ENCODE measurements at regions not wholly inside any gene's neighbourhood (a gene's known extent, or its start where the extent isn't known, plus 50 kb on each side); places are given as distances from the start of the nearest gene placed in this dataset.

- no peak overlapping the region for H3K27ac ChIP-seq
- ATAC-seq (ENCODE audit: insufficient number of reproducible peaks, low FRiP score, low read depth) (no peak), DNase-seq (ENCODE audit: low spot score) (no peak)
- H3K4me1 ChIP-seq (ENCODE audit: control insufficient read depth in 1 of 2, low read depth in 2 of 2), result no peaks in the 10 kb centered on the region
- TF ChIP-seq, protein P1, sequence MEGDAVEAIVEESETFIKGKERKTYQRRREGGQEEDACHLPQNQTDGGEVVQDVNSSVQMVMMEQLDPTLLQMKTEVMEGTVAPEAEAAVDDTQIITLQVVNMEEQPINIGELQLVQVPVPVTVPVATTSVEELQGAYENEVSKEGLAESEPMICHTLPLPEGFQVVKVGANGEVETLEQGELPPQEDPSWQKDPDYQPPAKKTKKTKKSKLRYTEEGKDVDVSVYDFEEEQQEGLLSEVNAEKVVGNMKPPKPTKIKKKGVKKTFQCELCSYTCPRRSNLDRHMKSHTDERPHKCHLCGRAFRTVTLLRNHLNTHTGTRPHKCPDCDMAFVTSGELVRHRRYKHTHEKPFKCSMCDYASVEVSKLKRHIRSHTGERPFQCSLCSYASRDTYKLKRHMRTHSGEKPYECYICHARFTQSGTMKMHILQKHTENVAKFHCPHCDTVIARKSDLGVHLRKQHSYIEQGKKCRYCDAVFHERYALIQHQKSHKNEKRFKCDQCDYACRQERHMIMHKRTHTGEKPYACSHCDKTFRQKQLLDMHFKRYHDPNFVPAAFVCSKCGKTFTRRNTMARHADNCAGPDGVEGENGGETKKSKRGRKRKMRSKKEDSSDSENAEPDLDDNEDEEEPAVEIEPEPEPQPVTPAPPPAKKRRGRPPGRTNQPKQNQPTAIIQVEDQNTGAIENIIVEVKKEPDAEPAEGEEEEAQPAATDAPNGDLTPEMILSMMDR (IDR thresholded peaks at IDR 0.05), result no peak
- no peaks in the 10 kb centered on the region for H3K36me3 ChIP-seq
- H3K27me3 ChIP-seq (replicated peaks; ENCODE audit: insufficient read depth), result no peaks in the 10 kb centered on the region
- H3K9me3 ChIP-seq, result no peaks in the 10 kb centered on the region
- no peak overlapping the region for H3K4me3 ChIP-seq
Measured at GRCh38 chr1:106571109-106571508, 485.4 kb upstream of the PRMT6 start.

GRCh38 chr1:106584107-106584506, 472.4 kb upstream of the PRMT6 start:
- H3K27ac ChIP-seq, result no peak overlapping the region
- H3K27me3 ChIP-seq (replicated peaks; ENCODE audit: insufficient read depth), result no peaks in the 10 kb centered on the region
- H3K4me3 ChIP-seq, result no peak overlapping the region
- H3K36me3 ChIP-seq, result no peaks in the 10 kb centered on the region
- H3K9me3 ChIP-seq, result peaks cover 2% of the 10 kb centered on the region
- TF ChIP-seq, protein P1 (IDR thresholded peaks at IDR 0.05), result no peak
- no peaks in the 10 kb centered on the region for H3K4me1 ChIP-seq (ENCODE audit: control insufficient read depth in 1 of 2, low read depth in 2 of 2)
- ATAC-seq (ENCODE audit: insufficient number of reproducible peaks, low FRiP score, low read depth) (no peak), DNase-seq (ENCODE audit: low spot score) (no peak)

GRCh38 chr1:106584676-106585075, 471.8 kb upstream of the PRMT6 start:
- no peak for DNase-seq (ENCODE audit: low spot score)

GRCh38 chr1:106600626-106601025, 455.8 kb upstream of the PRMT6 start:
- Histone ChIP-seq H3K4me3 (no peak overlapping the region), H3K9me3 (no peaks in the 10 kb centered on the region), H3K27me3 (replicated peaks; ENCODE audit: insufficient read depth) (no peaks in the 10 kb centered on the region), H3K4me1 (ENCODE audit: control insufficient read depth in 1 of 2, low read depth in 2 of 2) (no peaks in the 10 kb centered on the region), H3K36me3 (no peaks in the 10 kb centered on the region), H3K27ac (no peak overlapping the region)
- DNase-seq (ENCODE audit: low spot score) (no peak), ATAC-seq (ENCODE audit: insufficient number of reproducible peaks, low FRiP score, low read depth) (no peak)
- TF ChIP-seq, protein P1 (IDR thresholded peaks at IDR 0.05), result no peak

More at GRCh38 chr1:106584676-106585075, 471.8 kb upstream of the PRMT6 start:
- no peaks in the 10 kb centered on the region for H3K4me1 ChIP-seq (ENCODE audit: control insufficient read depth in 1 of 2, low read depth in 2 of 2)
- no peaks in the 10 kb centered on the region for H3K36me3 ChIP-seq
- H3K27me3 ChIP-seq (replicated peaks; ENCODE audit: insufficient read depth), result no peaks in the 10 kb centered on the region
- no peak overlapping the region for H3K27ac ChIP-seq
- peaks cover 2% of the 10 kb centered on the region for H3K9me3 ChIP-seq
- TF ChIP-seq, protein P1 (IDR thresholded peaks at IDR 0.05), result no peak
- ATAC-seq (ENCODE audit: insufficient number of reproducible peaks, low FRiP score, low read depth), result no peak
- H3K4me3 ChIP-seq, result no peak overlapping the region

- DNase-seq (ENCODE audit: low spot score) (no peak), ATAC-seq (ENCODE audit: insufficient number of reproducible peaks, low FRiP score, low read depth) (no peak)
- no peak overlapping the region for H3K4me3 ChIP-seq
- H3K27me3 ChIP-seq (replicated peaks; ENCODE audit: insufficient read depth), result no peaks in the 10 kb centered on the region
- H3K27ac ChIP-seq, result no peak overlapping the region
- no peaks in the 10 kb centered on the region for H3K36me3 ChIP-seq
- H3K4me1 ChIP-seq (ENCODE audit: control insufficient read depth in 1 of 2, low read depth in 2 of 2), result no peaks in the 10 kb centered on the region
- TF ChIP-seq, protein P1 (IDR thresholded peaks at IDR 0.05), result no peak
- no peaks in the 10 kb centered on the region for H3K9me3 ChIP-seq
Measured at GRCh38 chr1:106603616-106604015, 452.9 kb upstream of the PRMT6 start.

Data from thoracic aorta (tissue), 2 donors.